GM21529 (cell line): ENCODE measurements at regions not wholly inside any gene's neighbourhood (a gene's known extent, or its start where the extent isn't known, plus 50 kb on each side); places are given as distances from the start of the nearest gene placed in this dataset.

Experiments
- ATAC-seq: cut with Tn5 transposase; IDR thresholded peaks from one replicate; pipeline ENCODE4 v1.9.1; 2021; ENCODE audit not compliant: unreplicated experiment

DNA sequence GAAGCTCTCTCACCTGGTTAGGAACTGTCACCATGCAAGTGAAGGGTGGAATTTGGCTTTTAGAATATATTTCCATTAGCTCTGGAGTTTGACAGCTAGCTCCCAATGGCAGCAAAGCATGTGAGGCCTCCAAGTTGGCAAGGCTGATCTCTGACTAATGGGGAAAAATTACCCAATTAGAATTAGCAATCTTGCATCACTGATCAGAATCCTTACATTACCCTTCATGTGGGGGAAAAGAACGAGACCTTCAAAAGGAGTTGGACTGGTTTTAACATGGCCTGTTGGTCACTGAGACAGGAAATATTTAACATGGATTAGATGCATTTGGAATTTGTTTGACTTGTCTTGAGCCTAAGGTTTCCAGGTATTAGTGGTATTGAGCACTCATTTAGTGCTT, 192.3 kb upstream of the GDNF start:
- ATAC-seq = no peak

DNA sequence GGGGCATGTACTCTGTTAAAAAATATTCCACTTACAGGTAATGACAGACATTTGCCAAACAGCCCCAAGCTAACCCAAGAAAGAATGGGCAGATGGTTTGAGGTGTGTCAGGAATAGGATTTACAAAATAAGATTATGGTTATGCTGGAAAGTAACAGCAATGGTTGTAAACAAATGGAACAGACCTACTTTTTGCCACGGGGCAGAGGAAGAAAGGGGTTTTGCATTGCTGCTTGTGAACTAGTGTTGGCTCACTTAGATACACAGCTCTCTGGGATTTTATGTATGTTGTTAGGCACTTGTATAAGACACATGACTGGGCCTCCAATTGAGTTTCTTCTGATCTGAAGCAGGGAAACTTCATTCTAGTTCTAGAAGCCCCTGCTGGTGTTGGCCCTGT, 191.5 kb upstream of the GDNF start:
- no peak for ATAC-seq

DNA sequence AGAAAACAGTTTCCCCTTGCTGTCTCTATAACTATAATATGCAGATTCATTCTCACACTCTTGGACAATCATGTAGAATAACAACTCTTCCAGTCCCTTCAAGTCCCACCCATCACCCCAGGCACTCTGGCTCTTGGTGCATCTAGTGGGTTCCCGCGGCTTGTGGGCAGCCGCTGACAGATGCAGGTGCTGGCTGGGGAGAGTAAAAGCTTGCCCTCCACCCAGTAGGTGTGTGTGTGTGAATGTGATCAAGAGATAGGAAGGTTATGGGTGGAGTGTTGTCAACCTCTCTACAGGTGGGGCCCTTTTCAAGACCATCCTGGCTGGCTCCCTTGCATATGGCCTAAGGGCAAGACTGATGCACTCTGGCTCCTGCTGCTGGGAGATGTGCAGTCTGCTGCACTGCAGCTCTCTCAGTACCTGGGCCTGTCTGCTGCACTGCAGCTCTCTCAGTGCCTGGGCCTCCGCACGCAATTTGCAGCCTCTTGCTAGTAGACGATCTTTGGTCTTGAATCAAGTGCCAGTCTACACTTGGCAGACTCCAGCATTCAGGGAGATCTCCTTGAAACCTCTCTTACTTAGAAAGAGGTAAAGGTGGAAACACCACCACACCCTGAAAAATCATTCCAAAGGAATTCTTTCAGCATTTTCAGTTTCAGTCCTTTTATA, 189.7 kb upstream of the GDNF start:
- ATAC-seq = no peak

DNA sequence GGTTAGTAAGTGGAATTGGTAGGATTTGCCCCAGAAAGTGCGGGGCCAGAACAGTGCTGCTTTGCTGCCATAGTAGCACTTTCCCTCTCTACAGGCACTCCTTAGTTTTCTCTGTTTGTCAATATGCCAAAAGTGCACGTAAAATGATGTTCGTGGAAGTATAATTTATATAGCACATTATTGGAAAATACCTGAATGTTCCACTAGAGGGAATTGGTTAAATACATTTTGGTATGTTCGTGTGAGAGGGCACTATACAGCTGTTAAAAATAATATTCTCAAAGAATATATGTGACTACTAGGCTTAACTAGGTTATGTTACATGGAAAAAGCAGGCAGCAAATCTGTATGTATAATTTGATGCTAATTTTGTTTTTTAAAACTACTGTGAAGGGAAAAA, 184.0 kb upstream of the GDNF start:
- ATAC-seq = no peak

DNA sequence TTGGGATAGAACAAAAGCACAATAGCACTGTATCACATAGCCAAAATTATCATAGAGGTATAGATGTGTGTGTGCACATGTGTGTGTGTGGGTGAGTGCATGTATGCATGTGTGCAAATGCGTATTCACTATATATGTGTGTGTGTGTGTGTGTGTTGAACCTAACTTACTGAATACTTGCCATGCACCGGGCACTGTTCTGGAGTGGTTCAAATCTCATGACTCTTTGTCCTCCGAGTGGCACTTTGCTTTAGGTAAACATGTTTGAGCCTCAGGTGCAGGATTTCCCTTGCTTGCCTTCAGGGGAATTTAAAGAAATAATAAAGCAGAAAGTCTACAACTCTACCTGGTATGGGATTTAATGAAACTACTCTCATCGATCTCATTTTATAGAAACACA, 183.5 kb upstream of the GDNF start:
- no peak for ATAC-seq

DNA sequence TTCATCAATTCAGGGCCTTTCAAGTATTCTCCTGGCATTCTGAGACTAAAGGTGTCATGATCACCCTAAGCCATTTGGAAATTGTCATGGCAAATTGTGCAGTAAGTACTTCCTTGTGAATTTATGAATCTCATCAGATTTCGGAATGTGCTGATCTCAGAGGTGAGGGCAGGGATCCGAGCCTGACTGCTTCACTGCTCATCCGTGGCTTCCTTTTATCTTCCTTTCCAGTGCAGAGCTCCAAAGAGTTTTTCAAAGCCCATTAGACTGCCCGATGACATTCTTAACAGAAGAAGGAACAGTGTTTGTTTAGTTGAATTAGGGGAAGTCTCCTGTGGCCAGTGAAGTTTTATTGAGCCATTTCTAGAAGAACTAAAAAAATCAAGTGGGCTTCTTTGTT, 182.8 kb upstream of the GDNF start:
- no peak for ATAC-seq

DNA sequence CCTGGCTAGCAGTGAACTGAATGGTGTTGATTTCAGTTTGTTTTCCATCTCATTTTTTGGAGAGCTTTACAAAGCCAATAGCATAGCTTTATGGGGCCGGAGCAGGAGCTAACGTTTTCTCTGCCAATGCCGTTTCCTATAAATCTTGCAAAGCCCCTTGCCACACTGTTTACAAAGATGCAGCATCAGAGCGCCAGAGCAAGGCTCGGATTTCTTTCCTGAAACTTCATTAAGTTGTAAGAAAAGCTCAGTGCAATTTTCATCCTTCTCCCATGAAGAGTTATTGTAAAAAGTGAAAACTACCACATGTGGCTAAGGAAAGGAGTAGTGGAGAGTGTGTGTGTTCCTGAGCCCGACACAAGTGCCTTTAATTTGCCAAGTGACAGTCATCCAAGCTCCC, 178.2 kb upstream of the GDNF start:
- no peak for ATAC-seq

DNA sequence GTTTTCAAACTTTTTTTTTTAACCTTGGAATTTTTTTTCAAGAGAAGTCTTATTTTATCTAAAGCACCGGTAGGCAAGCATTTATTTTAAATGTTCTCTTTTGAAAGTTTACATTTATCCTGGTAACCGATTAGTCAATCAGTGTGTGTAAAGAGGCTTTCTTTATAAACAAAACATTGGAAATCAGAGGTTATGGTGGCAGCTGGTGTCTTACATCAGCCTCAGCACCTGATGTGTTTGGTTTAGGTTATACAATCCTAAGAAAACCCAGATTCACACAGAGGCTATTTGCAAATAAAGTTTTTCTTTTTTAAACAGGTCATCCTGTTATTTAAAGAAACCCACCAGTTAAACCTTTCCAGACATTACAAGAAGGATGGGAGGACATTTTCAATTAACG, 173.3 kb upstream of the GDNF start:
- no peak for ATAC-seq

DNA sequence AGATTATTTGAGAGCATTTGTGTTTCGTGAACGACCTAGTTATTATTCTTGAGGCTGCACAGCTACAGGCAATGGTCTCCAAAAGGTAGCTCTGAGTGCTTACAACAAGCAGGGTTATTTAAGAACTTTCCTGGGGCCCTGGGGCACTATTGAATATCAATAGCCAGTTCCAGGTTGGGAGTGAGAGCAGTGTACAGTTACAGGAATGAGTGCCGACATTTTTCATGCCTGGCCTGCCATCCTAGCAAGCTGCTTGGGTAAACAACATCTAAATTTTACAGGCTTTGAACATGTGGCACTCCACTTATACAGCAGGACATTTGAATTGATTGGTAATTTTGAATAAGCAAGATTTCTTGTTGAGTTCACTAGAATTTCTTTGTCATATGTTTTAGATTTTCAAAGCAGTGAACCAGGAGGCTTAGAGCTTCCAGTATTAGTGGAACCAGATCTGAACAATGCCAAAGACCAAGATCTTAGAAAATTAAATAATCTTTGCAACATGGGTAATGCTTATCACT, 171.9 kb upstream of the GDNF start:
- no peak for ATAC-seq

DNA sequence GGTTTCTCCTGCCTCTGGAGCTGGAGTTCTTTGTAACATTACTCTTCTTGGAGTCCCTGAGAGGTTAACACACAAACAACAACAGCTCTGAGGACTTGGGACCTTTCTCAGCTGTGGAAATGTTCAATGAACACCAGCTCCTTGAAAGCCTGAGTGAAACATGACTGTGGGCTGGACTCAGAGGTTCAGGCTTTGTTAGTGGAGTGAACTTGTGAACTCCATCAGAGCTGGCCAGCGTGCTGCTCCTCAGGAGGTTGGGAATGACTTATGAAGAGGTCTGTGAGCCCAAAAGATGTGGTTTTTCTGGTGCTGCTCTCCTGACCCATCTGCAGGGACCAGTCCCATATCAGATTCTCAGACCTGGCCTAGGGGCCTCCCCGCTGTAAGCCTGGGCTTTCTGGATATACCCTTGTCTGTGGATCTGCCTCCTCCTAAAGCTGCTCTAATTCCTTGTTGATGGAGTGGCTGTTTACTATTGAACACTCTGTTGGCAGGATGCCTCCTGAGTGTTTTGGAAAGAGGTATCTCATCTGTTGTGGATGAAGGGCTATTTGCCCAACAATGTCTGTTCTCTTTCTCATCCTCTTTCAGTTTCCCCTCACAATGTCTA, 170.0 kb upstream of the GDNF start:
- no peak for ATAC-seq

DNA sequence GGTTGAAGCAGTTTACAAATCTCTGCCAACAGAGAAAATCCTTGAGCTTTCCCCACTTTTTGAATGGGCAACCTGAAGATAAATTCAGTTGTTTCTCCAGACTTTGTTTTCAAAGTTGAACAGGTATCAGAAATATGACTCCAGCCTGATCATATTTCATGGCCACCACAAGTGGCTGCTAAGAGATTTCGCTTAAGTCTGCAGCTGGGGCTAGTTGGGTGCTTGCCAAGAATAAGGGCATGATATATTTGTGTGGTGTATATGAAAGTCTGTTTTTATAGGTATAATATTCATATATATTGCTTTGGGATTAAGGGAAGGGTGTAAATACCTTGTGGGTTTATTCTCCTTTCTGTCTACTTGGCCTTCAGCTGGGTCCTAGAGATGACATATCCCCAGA, 168.4 kb upstream of the GDNF start:
- no peak for ATAC-seq

DNA sequence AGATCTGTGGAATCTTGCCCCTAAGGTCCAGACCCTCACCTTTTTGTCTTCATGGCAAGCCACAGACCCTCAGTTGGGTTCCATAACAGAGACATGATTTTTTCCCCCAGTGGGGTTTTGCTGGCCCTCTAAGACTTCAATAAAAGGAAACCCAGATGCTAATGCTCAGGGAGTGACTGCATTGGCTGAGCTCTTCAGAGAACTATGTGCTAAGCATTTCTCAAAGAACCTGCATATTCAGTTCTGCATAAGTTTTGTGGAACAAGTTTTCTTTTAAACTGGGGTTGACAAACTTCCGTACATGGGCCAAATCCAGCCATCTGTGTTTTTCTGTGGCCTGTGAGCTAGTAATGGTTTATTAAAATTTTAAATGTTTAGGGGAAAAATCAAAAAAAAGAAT, 159.8 kb upstream of the GDNF start:
- ATAC-seq = no peak

DNA sequence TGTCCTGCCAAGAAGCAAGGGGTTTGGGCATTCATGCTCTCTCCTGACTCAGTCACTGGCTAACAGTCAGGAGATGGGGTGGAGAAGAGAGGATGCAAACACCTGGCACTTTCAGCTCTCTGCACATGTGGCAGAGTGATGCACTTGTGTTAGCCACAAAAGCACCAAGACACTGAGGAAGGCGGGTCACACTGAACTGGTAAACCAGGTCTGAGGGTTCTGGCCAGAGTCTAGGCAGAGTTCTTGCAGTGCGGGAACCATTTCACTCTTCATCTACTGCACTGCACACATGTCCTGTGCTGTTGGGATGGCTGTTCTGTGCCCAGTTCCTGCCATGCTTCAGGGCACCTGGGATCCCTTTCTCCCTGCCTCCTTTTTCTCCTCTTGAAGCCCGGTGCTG, 157.1 kb upstream of the GDNF start:
- ATAC-seq = no peak

DNA sequence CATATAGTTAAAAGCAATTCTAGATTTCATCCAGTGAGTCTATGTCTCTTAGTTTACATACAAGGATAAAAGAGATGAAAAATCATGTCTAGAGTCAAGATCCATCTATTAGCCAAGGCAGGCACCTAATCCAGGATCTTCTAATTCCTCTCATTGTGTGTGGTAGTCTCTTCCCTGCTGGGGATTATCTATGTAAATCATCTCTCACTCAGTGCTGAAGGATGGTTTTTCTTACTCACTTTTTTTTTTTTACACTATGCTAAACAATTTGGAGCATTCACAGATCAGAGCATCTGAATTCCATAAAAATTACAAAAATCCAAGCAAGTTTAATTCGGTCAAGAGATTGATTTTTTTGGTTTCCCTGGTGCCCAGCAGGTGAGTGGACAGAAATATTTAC, 154.9 kb upstream of the GDNF start:
- ATAC-seq = no peak

DNA sequence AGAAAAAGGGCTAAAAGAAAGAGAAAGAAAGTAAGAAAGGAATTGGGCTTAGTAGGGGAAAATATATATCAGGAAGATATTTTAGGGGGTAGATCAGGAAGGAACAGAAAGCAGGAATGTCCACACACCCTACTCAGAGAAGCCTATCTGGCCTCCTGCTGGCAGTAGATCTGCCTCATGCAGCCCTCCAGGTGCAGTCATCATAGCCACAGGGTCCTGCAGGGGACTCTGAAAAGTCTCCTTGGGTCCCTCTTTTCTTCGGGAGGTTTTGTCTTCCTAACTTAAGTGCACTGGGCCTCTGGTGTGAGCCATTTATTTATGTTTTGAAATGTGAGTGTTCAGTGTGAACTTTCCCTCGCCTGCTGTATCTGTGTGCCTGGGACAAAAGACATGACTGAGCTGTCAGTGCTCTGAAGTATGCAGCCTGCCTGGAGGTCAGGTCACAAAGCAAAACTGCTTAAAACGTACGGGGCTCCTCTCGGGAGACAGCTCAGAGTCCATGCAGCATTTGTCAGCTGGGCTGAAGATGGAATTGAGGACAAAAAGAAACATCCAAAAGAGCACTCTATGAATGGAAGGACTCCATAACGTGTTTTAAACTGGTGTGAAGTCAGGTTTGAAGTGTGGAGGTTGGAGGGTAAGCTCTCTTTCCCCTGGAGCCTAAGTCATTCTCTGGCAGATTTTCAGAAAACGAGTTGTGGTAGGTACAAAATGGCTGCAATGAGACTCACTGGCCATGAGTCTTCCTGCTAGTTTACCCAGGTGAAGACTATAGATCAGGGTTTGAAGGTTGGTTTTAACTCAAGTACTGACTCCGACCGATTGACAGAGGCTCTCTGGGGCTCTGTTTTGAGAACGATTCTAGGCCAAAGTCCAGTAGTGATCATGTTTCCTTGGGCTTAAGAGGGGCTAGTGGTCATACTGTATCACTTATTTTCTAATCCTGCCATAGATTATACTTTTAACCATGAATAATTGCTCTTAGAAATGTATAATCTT, 151.8 kb upstream of the GDNF start:
- no peak for ATAC-seq

DNA sequence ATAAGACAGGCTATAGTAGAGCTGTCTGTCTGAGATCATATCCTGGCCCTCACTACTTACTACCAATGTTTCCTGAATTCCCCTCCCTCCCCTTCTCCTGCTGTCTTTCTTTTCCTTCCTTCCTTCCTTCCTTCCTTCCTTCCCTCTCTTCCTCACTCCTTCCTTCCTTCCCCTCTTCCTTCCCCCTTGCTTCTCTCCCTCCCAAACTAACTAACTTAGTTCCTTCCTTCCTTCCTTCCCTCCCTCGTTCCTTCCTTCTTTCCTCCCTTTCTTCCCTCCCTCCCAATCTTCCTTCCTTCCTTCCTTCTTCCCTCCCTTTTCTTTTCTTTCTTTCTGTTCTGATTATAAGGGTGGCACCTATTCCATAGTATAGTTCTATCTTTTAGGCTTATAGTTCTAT, 150.0 kb upstream of the GDNF start:
- ATAC-seq = no peak

DNA sequence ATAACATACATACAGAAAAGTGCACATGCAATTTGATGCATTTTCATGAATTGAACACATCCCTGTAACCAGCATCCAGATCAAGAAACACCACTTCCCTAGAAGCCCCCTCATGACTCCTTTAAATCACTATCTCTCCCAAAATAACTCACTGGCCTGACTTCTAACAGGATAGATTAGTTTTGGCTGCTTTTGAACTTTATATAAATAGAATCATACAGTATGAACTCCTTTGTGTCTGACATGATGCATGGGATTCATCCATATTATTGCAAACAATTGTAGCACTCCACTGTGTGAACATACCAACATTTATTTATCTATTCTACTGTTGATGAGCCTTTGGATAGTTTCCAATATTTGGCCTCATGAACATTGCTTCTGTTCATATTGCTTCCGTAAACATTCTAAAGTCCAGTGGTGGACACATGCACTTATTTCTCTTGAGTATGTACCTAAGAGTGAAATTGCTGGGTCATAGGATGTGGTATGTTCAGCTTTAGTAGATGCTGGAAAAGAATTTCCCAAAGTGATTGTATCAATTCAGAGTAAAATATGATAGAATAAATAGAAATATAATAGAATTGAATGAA, 148.7 kb upstream of the GDNF start:
- ATAC-seq = no peak

DNA sequence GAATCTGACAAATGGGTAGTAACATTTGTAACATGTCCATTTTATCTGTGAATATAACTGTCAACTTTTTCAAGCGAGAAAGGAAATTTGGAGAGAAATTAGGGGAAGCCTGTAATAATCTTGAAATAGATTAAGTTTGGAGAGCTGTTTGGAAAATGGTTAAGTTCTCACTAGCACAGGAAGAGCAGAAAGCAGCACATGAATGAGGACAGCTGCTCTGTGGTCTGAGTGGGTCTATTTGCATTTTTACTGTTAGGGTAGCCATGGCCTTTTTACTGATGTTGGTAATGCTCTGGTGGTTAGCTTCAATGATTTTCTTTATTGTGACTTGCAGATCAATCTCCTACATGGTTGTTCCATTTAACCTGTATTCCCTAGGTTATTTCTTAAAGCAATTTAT, 144.5 kb upstream of the GDNF start:
- no peak for ATAC-seq

DNA sequence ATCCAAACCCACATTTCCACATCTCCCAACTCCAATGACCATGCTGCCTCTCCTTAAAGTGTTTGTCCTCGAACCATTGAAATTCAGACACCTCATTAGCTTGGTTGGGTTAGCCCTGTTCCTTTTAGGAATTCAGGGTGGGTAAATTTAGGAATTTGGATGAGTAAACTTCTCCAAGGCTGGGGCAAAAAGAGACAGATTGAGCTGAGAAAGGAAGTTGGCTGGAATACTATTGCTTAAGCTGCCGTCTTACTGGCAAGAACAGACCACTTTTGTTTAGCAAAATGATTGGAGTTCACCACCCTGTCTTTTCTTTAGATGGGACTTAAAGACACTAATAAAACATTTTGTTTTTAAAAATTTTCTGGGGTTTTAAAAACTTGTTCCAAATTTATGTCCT, 143.6 kb upstream of the GDNF start:
- ATAC-seq = no peak

DNA sequence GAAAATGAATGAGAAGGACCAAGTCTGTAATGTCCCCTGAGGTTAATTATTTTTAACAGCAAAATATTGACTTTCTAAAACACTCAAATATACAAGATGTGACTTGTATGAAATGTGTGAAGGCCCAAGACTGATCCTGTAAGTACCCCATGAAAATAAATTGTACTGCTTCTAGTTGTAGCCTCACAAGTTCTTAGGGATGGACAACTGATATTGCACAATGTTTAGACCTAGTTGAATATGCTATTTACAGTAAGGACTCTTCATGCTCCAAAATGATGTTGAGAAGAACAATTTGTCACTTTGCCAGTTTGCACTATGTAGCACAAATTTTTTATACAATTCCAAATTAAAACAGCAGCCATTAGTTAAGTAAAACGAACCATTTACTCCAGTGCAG, 139.7 kb upstream of the GDNF start:
- no peak for ATAC-seq

DNA sequence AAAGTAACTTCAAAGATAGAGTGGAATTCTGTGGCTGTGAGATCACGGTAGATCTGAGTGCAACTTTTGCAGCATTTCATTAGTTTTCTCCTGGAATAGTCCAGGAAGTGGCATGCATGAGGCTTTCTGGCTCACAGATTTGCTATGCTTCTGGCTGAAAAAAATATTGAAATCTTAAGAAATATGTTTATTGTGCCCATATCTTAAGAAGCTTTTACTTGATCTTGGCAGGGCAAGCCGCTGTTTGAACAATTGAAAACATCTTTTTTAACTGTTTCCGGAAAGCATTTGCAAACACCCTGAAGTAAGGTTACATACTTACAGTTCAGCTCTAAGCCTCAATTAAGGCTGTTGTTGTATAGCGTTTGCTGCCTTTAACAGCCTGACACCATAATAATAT, 135.7 kb upstream of the GDNF start:
- ATAC-seq = no peak
